ENCODE measurements at regions not wholly inside any gene's neighbourhood (a gene's known extent, or its start where the extent isn't known, plus 50 kb on each side); places are given as distances from the start of the nearest gene placed in this dataset.

DNA sequence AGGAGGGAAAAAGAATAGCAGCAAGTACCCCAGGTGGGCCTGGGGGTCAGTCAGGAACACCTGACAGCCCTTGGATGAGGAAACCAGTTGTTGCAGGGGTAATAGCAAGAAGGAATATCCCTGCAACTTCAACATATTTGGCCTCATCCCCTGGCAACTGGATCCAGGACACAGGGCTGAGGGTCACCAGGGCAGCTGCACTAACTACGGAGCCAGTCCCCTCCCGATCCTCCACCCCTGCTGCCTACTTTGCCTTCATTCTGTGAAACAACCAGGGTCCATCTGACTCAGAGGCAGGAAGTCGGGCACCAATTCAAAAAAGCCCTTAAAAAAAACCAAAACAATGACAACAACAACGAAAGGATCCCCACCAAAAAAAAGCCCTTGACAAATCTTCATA is 52.9 kb downstream of the FRMPD3 start:
- DNase-seq = no peak

DNA sequence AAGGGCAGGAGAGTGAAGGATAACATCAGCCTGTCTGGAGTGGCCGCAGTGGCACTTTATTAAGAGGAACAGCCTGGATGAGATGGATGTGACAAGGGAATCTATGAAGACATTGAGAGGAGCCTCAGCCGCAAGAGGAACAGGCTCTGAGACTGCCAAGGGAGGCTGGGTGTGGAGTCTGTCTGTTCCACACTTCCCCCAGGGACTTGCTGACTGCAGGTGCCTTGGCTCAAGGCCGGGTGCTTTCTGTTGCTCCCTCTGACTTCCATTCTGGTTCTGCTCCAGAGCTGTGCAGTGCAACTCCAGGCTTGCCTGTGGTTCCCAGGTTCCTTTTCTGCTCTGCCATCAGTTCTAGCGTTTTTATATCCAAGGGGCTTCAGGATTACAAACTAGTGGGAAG is 54.6 kb downstream of the FRMPD3 start:
- DNase-seq = no peak

DNA sequence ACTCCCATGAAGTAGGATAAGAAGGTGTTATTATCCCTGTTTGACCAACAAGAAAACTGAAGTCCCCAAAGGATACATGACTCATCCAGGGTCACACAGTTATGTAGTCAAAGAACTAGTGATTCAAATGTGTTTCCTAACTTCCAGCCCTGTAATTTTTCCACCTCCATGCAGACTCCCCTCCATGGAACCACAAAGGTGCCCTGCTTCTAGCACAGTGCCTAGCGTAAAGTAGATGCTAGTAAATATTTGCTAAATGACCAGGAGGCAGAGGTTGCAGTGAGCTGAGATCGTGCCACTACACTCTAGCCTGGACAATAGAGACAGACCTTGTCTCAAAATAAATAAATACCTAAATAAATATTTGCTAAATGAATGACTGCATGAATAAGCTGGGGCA is 55.8 kb downstream of the FRMPD3 start:
- DNase-seq = no peak

DNA sequence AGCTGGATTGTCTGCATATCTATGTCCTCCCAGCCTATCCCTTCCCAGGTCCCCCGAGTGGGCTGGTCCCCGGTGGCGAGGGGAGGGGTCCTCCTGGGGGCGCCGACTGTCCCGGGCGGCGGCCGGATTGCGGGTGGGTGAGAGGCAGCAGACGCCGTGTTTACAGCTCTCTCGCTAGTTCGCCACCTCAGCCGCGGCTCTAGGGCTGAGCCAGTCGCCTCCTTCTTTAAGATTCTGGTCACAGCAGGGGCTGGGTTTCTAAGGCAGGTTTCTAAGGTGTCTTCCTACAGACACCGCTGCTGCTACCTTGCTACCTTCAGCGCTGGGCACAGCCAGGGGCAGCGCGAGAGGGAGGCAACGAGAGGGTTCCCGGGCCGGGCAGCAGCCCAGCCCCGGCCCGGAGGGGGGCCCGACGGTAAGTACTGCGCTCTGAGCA is 57.2 kb downstream of the FRMPD3 start:
- DNase-seq = no peak

DNA sequence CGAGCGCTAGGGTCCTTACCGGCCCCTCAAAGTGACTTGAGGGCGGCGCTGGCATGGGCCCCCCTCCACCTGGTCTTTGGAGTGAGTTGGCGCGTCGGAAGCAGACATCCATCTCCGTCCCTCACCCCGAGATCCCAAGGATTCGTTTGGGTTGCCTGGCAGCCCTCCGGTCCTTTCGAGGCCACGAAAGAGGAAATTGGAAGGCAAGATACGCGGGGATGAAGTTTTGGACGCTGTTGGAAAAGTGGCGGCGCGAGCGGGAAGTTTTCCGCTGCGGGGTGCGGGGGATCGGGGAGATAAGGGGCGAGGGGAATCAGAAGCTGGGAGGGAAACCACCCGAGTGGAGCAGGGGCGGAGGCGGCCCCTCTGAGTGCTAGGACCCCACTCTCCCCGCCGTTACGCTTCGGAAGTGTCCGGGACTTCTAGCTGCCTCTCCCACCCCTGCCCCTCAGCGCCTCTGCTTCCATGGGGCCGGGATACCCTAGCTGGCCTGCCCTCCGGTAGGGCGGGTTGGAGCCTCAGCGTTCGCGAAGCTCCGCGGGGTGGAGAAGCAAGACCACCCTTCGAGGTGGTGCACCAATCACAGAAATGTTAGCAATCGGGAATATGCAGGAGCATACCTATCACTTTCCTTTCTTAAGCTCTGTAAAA is 57.8 kb downstream of the FRMPD3 start:
- DNase-seq = no peak

DNA sequence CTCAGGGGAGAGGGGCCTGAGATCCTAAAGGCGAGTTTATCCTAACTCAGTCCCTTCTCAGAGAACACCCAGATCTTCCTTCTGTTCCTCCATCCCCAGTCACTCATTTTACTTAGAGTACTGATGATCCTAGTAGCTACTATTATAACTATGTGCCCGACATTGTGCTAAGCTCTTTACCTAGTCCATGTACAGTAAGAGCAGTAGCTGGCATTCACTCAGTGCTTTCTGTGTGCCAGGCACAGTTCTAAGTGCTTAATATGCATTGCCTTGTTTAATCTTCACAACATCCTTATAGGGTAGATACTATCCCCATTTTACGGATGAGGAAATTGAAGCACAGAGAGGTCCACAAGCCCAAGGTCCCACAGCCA is 58.3 kb downstream of the FRMPD3 start:
- DNase-seq = no peak

DNA sequence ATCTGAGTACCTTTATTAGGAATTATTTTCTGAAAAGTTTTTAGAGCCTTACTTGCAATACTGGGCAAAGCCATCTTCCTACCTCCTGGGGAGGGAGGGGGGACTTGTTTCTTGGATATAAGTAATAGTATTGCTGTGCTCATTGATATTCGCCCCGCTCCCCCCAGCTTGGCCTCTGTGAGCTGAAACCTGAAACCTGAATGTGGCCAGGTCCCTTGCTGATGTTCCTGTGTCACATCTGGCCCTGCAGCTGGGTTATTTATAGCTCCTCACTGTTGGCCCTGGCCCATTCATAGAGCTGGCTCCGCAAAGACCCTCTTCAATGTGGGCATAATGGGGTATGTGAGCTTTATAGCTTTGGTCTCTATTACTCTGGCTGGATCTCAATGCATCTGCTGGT is 59.5 kb downstream of the FRMPD3 start:
- no peak for DNase-seq

DNA sequence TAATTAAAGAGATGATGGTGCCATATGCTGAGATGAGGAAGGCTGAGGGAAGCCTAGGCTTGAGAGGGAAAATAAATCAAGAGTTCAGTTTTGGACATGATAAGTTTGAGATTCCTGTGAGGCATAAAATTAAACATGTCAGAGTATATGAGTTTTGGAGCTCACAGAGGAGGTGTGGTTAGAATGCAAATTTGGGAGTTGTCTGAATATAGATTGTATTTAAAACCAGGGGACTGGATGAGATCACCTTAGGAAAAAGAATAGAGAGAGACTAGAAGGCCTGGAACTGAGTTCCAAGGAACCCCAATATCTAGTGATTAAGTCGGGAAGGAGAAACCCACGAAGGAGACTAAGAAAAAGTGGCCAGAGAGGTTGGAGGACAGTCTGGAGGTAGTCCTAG is 65.5 kb downstream of the FRMPD3 start:
- DNase-seq = no peak

DNA sequence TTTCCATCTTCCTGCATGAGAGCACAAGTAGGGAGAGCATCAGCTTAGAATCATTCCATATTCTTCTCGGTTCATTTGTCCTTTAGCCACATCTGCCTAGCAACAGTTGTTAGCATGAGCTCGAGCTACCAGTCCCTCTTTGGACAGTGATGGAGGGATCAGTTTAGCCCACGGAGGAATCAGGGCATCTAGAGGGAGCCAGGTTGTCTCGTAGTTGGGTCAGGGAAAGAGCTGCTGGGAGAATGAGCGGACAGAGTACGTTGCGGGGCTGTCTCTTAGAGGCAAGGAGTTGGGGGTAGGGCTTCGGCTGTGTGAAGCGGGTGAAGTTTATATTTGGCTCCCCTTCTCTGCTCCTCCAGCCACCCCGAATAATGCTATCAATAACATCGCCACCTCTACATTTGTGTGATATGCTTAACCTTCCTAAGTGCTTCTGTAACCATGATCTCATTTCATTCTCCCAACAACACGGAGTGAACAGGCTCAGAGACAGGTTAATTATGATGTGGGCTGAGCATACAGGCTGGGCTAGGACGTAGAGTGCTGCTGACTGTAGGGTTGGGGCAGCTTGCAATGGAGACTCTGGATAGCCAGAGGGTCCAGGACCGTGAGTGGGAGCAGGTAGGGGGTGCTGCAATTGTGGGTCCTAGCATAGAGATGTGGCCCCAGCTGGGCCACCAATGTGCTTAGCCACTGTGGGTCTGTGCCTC is 72.6 kb downstream of the FRMPD3 start:
- DNase-seq = no peak

DNA sequence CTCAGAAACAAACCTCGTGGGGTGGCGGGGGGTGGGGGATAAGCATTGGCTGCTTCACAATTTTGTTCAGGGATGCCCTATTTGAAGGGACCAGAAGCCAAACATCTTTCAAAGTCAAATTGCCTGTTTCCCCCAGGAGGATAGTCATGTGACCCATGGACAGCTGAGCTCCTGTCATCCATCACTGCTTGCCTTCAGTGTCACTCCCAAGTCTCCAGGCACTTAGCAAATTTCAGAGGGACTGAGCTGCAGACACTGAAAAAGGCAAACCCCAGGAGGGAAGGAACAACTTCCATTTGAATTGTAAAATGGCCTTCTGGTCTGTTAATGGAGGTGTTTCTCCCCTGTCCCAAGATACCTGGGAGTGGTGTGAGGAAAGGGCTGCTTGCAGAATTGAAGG is 73.4 kb downstream of the FRMPD3 start:
- DNase-seq = no peak

DNA sequence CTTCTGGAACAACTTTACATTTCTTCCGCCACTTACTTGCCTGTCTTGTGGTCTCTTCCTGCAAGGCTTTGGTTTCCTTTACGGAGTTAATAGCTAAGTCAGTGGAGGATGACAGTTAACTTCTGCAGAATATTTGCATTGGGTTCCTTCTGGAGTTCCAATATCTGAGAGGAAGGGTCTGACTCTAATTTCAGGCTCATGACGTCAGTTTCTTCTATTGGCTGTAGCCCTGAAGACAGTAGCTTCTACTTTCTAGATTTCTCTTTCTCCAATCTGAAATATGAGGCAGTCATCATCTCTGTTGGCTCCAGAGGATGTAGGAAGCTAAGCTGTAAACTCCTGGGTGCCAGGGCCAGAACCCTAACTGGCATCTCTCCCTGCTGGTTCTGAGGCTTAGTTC is 76.7 kb downstream of the FRMPD3 start:
- DNase-seq = no peak

DNA sequence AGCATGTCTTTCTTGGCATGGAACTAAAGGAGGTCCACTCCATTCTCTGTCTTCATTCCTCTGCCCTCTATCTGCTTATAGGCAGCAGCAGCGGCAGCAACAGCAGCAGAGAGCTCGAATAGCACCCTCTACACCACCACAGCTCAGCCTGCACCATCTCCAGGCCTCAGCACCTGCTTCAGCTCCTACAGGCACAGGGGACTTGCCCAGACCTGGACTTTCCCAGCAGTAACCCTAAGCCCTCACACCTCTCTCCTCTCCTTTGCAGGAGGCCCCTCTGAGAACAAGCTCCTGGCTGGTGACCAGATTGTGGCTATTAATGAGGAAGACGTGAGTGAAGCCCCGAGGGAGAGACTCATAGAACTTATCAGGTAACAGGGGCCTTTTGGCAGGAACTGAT is 80.7 kb downstream of the FRMPD3 start:
- DNase-seq = no peak

DNA sequence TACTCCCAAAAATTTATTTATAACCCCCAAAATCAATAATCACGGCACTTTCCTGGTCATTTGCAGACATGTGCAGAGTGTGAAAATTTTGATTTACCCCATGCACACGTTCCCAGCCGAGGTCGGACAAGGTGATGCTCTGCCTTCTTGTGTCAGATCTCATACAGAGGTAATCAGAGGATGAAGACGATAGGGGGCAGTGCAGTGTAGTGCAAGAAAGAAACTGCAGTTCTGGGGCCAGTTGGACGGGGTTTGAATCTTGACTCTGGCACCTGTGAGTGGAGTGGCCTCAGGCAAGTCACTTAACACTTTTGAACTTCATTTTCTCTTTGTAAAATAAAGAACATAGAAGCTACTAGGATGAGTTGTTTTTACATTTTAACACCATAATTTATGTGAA is 88.4 kb downstream of the FRMPD3 start:
- no peak for DNase-seq

DNA sequence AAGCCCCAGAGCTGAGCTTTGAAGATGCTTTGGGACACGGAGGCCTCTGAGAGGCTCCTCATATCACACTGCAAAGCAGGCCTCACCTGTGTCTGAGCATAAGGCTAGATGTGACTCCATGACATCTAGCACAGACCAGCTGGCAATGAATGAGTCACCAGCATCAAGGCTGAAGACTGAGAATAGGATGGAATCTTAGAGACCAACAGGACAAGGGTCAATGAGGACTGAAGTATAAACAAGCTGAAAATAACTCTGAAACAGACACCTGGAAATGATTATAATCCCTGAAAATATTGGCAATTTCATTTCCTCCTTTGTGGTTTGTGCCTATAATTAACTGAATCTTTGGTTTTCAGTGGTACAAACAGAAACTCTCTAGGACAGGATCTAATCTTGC is 87.1 kb upstream of the PRPS1 start:
- no peak for DNase-seq

DNA sequence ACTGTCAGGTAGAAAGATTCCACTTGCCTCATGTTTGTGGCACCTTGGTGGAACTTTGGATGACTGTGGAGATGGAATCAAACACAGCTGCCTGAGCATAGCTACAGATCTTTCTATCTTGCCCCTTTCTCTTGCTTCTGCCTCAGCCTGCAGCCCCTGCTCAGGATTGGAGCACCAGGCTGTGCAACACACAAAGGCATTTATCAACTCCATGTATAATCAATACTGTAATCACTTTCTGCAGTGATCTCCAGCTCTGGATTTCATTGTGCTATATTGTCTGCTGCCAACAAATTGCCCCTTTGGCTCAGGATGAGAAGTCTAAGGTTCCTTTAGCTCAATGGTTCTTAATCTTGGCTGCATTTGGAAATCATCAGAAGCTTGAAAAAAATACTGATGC is 86.3 kb upstream of the PRPS1 start:
- DNase-seq = no peak

DNA sequence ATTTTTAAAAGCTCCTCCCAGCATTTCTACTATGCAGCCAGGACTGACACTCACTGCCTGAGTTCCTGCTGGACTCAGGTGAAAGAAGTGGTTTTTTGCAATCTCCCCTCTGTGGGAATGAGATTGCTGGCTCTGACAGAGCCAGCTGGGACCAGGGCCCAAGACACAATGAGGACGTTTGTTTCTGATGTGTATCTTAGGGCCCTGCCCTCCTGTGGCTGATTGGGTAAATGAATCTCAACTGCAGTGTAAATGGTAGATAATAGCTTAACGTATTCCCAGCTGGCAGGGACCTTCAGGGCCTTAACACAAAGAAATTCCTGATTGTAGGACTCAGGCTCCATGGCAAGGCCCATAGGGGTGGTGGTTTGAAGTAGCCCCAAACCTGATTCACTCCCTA is 85.8 kb upstream of the PRPS1 start:
- no peak for DNase-seq

DNA sequence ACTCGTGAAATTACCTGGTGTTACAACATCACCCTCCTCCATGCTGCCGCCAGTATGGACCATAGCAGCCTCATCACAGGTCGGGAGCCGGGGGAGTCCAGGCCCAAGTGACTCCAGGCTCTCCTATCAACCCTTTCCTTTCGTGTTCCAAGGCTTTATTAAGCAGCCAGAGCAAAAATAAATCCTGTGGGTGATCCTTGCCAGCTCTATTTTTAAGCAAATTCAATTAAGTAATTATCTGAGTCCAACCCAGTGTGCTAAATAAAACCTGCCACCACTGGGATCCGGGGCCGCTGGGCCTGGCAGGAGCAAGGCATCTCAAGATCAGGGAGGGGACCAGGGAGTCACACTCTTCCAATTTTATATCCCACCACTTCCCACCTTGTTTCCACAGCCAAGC is 80.7 kb upstream of the PRPS1 start:
- no peak for DNase-seq

DNA sequence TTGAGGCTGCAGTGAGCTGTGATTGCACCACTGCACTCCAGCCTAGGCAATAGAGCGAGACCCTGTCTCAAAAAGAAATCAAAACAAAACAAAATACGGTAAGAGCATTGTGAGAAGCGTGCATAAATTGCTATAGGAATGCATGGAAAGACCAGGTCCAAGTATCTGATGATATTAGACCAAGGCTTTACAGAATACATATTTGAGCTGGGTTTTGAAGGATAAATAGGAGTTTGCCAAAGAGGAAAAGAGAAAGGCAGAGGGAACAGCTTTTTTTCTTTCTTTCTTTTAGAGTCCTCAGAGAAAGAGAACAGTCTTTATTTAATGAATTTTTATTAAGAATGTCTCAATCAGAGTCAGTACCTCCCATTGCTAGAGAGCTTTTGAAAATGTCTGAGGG is 79.5 kb upstream of the PRPS1 start:
- DNase-seq = no peak

DNA sequence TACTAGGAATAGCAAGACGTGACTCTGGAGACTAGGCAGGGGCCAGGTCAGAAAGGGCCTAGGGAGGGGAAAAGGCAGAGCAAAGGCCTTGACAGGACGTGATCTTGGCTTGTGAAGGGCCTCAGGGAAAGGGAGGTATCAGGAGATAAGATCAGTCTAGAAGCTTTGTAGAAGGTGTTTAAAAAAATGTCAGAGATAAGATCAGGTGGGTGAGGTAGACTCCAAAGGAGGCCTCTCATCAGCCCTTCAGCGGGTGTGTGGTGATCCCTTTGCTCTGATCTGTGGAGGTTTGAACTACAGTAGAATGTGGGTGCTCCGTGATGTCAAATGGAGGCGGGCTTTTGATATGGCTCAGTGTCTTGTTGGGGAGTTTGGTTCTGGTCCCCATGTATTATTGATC is 78.8 kb upstream of the PRPS1 start:
- no peak for DNase-seq

DNA sequence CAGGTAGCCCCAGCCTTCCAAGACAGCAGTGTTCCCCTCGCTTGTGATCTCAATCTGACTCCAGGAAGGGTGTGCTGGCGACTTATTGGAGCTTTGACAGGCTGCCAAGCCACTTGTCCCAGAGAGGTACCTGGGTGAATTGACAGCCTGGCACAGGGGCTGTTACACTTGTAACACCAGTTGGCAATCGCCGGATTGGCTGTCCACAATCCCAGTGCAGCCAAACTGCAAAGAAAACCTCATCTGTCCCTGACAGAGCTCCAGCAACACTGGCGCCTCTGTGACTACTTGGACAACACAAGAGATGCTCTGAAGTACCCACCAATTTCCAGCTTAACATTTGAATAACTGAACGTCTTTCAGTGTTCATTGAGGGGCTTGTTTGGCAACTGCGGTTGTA is 76.8 kb upstream of the PRPS1 start:
- peak; percentile 82 for DNase-seq

DNA sequence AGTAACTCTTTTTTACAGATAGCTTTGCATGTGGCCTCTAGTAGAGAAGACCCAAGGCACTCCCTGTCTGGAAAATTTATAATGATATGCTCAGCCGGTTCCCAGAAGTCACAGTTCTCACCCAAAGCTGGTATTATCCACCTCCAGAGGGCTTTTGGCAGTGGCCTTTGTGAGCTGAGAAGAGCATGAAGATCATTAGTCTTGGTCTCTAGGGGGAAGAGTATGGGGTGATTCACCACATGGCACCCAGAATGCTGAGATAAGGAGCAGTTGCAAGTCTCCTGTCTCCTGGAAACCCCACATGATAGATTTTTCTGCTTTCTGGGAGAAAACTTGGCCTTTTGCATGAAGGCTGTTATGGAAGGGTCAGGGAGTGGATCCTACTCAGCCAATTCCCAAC is 75.4 kb upstream of the PRPS1 start:
- no peak for DNase-seq

DNA sequence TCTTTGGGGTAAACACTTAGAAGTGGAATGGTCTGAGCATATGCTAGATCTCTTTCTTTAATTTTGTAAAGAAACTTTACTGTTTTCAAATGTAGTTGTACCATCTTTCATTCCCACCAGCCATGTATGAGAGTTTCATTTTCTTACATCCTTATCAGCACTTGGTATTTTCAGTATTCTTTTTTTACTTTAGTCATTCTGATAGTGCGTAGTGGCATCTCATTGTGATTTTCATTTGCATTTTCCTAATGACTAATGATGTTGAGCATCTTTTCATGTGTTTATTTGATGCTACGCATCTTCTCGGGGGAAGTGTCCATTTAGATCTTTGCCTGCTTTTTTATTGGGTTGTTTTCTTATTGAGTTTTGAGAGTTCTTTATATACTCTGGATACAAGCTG is 71.3 kb upstream of the PRPS1 start:
- DNase-seq = no peak

DNA sequence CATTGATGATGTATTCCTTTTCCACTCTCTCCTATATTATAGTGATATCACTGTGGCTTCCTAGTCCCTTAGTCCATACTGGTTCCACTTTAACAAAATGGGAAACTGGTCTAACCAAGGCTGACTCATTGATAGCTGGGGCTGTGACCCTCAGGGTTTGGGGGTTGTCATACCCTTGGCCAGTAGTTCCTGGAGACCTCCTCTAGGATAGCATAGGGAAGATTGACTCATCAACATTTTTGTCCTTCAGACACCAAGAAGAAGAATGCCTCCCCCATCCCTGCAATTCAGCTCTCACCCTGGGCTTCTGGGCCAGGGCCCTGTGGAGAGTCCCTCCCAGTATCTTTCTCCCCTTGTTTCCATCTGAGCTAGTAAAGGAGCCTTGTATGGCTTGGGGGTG is 68.8 kb upstream of the PRPS1 start:
- DNase-seq = no peak

DNA sequence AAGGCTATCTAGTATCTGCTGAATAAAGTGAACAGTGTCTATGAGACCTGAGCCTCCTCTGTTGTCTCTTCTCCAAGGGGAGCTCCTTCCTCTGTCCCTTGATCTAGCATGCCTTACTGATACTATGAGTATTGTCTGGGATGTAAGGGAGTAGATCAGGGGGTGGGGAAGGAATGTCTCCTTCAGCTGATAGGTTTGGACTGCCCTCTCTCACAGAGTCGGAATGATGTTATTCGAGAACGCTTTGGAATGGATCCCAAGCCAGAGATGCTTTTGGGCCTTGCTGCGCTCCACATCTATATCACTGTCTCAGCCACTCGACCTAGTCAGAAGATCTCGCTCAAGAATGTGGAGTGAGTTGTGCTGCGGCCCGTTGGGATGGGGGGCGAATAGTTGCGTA is 68.3 kb upstream of the PRPS1 start:
- DNase-seq = no peak

DNA sequence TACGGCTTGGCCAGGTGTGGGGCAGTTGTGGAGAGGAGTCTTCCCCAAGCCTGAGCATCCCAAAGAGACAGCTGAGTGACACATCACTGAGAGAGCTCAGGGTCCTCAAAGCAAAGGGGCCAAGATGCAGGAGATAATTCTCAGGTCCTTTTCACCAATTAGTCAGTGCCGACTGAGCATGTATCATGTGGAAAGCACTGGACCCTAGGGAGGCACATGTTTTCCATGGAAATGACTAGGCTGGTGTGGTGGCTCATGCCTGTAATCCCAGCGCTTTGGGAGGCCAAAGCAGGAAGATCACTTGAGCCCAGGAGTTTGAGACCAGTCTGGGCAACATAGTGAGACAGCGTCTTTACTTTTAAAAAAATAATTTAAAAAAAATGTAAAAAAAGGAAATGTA is 67.3 kb upstream of the PRPS1 start:
- DNase-seq = no peak
